IMR-90 (cell line): ENCODE measurements at regions not wholly inside any gene's neighbourhood (a gene's known extent, or its start where the extent isn't known, plus 50 kb on each side); places are given as distances from the start of the nearest gene placed in this dataset.

ENCODE experiments used
- ATAC-seq: fragments of 200-7000 bp; cut with Tn5 transposase; 2 replicates; pipeline ENCODE4 v1.9.1; 2020; ENCODE audit warnings: low read depth, mild to moderate bottlenecking, moderate library complexity
- BruUV-seq: library from RNA; stranded (reverse); fragments of 400-500 nt; replicated peaks from 2 replicates; lab custom pipeline; 2021; lab: Mats Ljungman, UMichigan
- CTCF ChIA-PET: fragments of 300-600 bp; formaldehyde crosslinking; extraction: SDS; loops from one replicate; lab custom pipeline; 2021; ENCODE audit warnings: antibody characterized with exemption; lab: Yijun Ruan, JAX
- POLR2A ChIA-PET: fragments of 300-600 bp; sonication (Branson Sonifier 250); formaldehyde crosslinking; loops from one replicate; lab custom pipeline; 2022; ENCODE audit warnings: antibody characterized with exemption; ENCODE audit not compliant: unreplicated experiment; lab: Charles Lee
- DNase-seq: peaks from one replicate; pipeline ENCODE4 v3.0.0; 2013
- H2AFZ ChIP-seq: replicated peaks from 2 replicates; pipeline ENCODE3; 2013; ENCODE audit warnings: low read length, mild to moderate bottlenecking; ENCODE audit not compliant: poor library complexity
- H2AK5ac ChIP-seq: 2 replicates; pipeline ENCODE4 v1.6.1; 2013; ENCODE audit warnings: low read depth, low read length, inconsistent platforms
- H2AK9ac ChIP-seq: replicated peaks from 2 replicates; pipeline ENCODE3; 2013; ENCODE audit warnings: mild to moderate bottlenecking, low read depth, low read length, moderate library complexity; ENCODE audit not compliant: poor library complexity
- H2BK120ac ChIP-seq: 2 replicates; pipeline ENCODE4 v1.6.1; 2013; ENCODE audit warnings: low read depth, low read length, inconsistent platforms
- H2BK15ac ChIP-seq: 3 replicates; pipeline ENCODE4 v1.6.1; 2013; ENCODE audit warnings: low read depth, low read length, inconsistent platforms
- H2BK20ac ChIP-seq: 2 replicates; pipeline ENCODE4 v1.6.1; 2013; ENCODE audit warnings: low read depth, mild to moderate bottlenecking, inconsistent platforms, low read length, moderate library complexity
- H2BK5ac ChIP-seq: 2 replicates; pipeline ENCODE4 v1.6.1; 2013; ENCODE audit warnings: mild to moderate bottlenecking, low read depth, low read length, inconsistent platforms; ENCODE audit not compliant: poor library complexity, severe bottlenecking
- H3K14ac ChIP-seq: replicated peaks from 2 replicates; pipeline ENCODE4 v1.6.1; 2013; ENCODE audit warnings: low read depth, low read length, inconsistent platforms
- H3K18ac ChIP-seq: 2 replicates; pipeline ENCODE4 v1.6.1; 2013; ENCODE audit warnings: low read depth, low read length, control low read depth
- H3K23ac ChIP-seq: 2 replicates; pipeline ENCODE4 v1.6.1; 2013; ENCODE audit warnings: low read depth, low read length, inconsistent platforms
- H3K27ac ChIP-seq: 2 replicates; pipeline ENCODE4 v1.5.1; 2013; ENCODE audit warnings: mild to moderate bottlenecking, control low read depth, low read length; ENCODE audit not compliant: insufficient read depth
- H3K27me3 ChIP-seq: 2 replicates; pipeline ENCODE4 v1.6.1; 2013; ENCODE audit warnings: low read length; ENCODE audit not compliant: control insufficient read depth, insufficient read depth
- H3K36me3 ChIP-seq: 2 replicates; pipeline ENCODE4 v1.6.1; 2013; ENCODE audit warnings: low read length, mixed read lengths; ENCODE audit not compliant: control insufficient read depth, insufficient read depth
- H3K4ac ChIP-seq: 2 replicates; pipeline ENCODE4 v1.6.1; 2013; ENCODE audit warnings: low read depth, low read length, inconsistent platforms
- H3K4me1 ChIP-seq: 2 replicates; pipeline ENCODE4 v1.6.1; 2013; ENCODE audit warnings: low read length, mixed read lengths; ENCODE audit not compliant: control insufficient read depth, insufficient read depth
- H3K4me2 ChIP-seq: 2 replicates; pipeline ENCODE4 v1.6.1; 2013; ENCODE audit warnings: low read depth, mild to moderate bottlenecking, control low read depth, low read length, moderate library complexity
- H3K4me3 ChIP-seq: 2 replicates; pipeline ENCODE4 v1.5.1; 2013; ENCODE audit warnings: low read depth, mild to moderate bottlenecking, control low read depth, low read length, moderate library complexity; ENCODE audit not compliant: insufficient read depth
- H3K56ac ChIP-seq: 2 replicates; pipeline ENCODE4 v1.6.1; 2013; ENCODE audit warnings: low read length, inconsistent platforms; ENCODE audit not compliant: insufficient read depth; ENCODE audit errors: extremely low read depth
- H3K79me1 ChIP-seq, 2 experiments: 2 replicates each; pipeline ENCODE4 v1.6.1; 2013; ENCODE audit warnings: low read length in 2 of 2, inconsistent platforms in 1 of 2, low read depth in 1 of 2
- H3K9ac ChIP-seq: 2 replicates; pipeline ENCODE4 v1.6.1; 2013; ENCODE audit warnings: low read depth, low read length, control low read depth
- H3K9me1 ChIP-seq: 2 replicates; pipeline ENCODE4 v1.6.1; 2013; ENCODE audit warnings: low read length, inconsistent platforms; ENCODE audit not compliant: insufficient read depth
- H3K9me3 ChIP-seq: 2 replicates; pipeline ENCODE4 v1.6.1; 2013; ENCODE audit warnings: low read length; ENCODE audit not compliant: control insufficient read depth, insufficient read depth
- H4K20me1 ChIP-seq: 2 replicates; pipeline ENCODE4 v1.6.1; 2013; ENCODE audit warnings: low read length, inconsistent platforms; ENCODE audit not compliant: insufficient read depth
- H4K5ac ChIP-seq: 2 replicates; pipeline ENCODE4 v1.6.1; 2013; ENCODE audit warnings: mild to moderate bottlenecking, low read depth, low read length, control low read depth
- H4K8ac ChIP-seq, 2 experiments: 2 replicates each; pipeline ENCODE4 v1.6.1; 2013; ENCODE audit warnings: low read depth in 2 of 2, low read length in 2 of 2, control low read depth in 1 of 2, inconsistent platforms in 1 of 2
- H4K91ac ChIP-seq: 2 replicates; pipeline ENCODE4 v1.6.1; 2013; ENCODE audit warnings: low read depth, low read length, inconsistent platforms; ENCODE audit not compliant: insufficient read depth
- BHLHE40 ChIP-seq: fragments of 150-350 bp; IDR thresholded peaks from 2 replicates; pipeline ENCODE4 v1.6.1; 2016; ENCODE audit warnings: mild to moderate bottlenecking, low read depth, low read length
- CEBPB ChIP-seq: IDR thresholded peaks from 2 replicates; pipeline ENCODE4 v1.6.1; 2012; ENCODE audit warnings: low read depth, low read length, improper control_type of control experiment
- CHD1 ChIP-seq: IDR thresholded peaks from 2 replicates; pipeline ENCODE4 v1.6.1; 2012; ENCODE audit warnings: low read depth, low read length, improper control_type of control experiment
- CTCF ChIP-seq: conservative IDR thresholded peaks from 2 replicates; pipeline ENCODE4 v1.5.1; 2012; ENCODE audit warnings: mild to moderate bottlenecking, low read depth, low read length, improper control_type of control experiment
- ELK1 ChIP-seq: fragments of 150-350 bp; IDR thresholded peaks from 2 replicates; pipeline ENCODE4 v1.6.1; 2016; ENCODE audit warnings: low read depth, mild to moderate bottlenecking, low read length, moderate library complexity, borderline replicate concordance
- FOS ChIP-seq: fragments of 150-350 bp; IDR thresholded peaks from 2 replicates; pipeline ENCODE4 v1.6.1; 2016; ENCODE audit warnings: low read depth, low read length
- MAFK ChIP-seq: IDR thresholded peaks from 2 replicates; pipeline ENCODE4 v1.6.1; 2012; ENCODE audit warnings: low read depth, low read length, improper control_type of control experiment
- MAZ ChIP-seq: IDR thresholded peaks from 2 replicates; pipeline ENCODE4 v1.6.1; 2012; ENCODE audit warnings: low read depth, mild to moderate bottlenecking, low read length, improper control_type of control experiment, moderate library complexity, borderline replicate concordance
- MXI1 ChIP-seq: IDR thresholded peaks from 2 replicates; pipeline ENCODE4 v1.6.1; 2012; ENCODE audit warnings: low read depth, mild to moderate bottlenecking, low read length, moderate library complexity, borderline replicate concordance
- NFE2L2 ChIP-seq: fragments of 150-350 bp; IDR thresholded peaks from 2 replicates; pipeline ENCODE4 v1.6.1; 2016; ENCODE audit warnings: low read depth, mild to moderate bottlenecking, low read length
- POLR2A ChIP-seq: IDR thresholded peaks from 2 replicates; pipeline ENCODE4 v1.6.1; 2012; ENCODE audit warnings: mild to moderate bottlenecking, low read depth, low read length
- RAD21 ChIP-seq: IDR thresholded peaks from 2 replicates; pipeline ENCODE4 v1.6.1; 2012; ENCODE audit warnings: low read length, improper control_type of control experiment
- RCOR1 ChIP-seq: IDR thresholded peaks from 2 replicates; pipeline ENCODE4 v1.6.1; 2012; ENCODE audit warnings: mild to moderate bottlenecking, low read length, improper control_type of control experiment; ENCODE audit not compliant: insufficient replicate concordance
- RFX5 ChIP-seq: IDR thresholded peaks from 2 replicates; pipeline ENCODE4 v1.8.0; 2012; ENCODE audit warnings: low read depth, mild to moderate bottlenecking, low read length, moderate library complexity
- SMC3 ChIP-seq: fragments of 150-350 bp; IDR thresholded peaks from 2 replicates; pipeline ENCODE4 v1.6.1; 2016; ENCODE audit warnings: low read depth, mild to moderate bottlenecking, antibody characterized with exemption, low read length, moderate library complexity
- USF2 ChIP-seq: fragments of 150-350 bp; IDR thresholded peaks from 2 replicates; pipeline ENCODE4 v1.6.1; 2017; ENCODE audit warnings: mild to moderate bottlenecking, antibody characterized with exemption, low read length, low read depth
- WGBS, 2 experiments: methylation state at CpG; one replicate each; pipeline versions ENCODE4 v1.1.5 to v1.1.7; 2013; ENCODE audit warnings: missing lambda C conversion rate in 2 of 2; ENCODE audit not compliant: insufficient read length in 1 of 2; ENCODE audit errors: extremely low coverage in 2 of 2; 5-methylcytosine and 5-hydroxymethylcytosine counted together
- dilution Hi-C: fragments of 300-500 bp; cut with HindIII; formaldehyde crosslinking; loops from one replicate; pipeline ENCODE4 v1.14.3; 2018; ENCODE audit warnings: low sequenced_read_pairs; ENCODE audit not compliant: unreplicated experiment
- in situ Hi-C: fragments of 300-500 bp; cut with MboI; formaldehyde crosslinking; loops from 3 replicates; pipeline ENCODE4 v1.14.3; 2019; ENCODE audit warnings: low sequenced_read_pairs, inconsistent platforms, mixed read lengths
- intact Hi-C: fragments of 100-400 bp; cut with micrococcal nuclease; formaldehyde crosslinking; loops from 2 replicates; pipeline ENCODE4 v1.10.0; 2022

- dilution Hi-C loops (no loop called here), intact Hi-C loops (no loop called here), in situ Hi-C loops (no loop called here)
- H2BK15ac ChIP-seq = no peak overlapping the region
- no peaks in the 10 kb centered on the region for H3K4me1 ChIP-seq
- no peak overlapping the region for H2AK9ac ChIP-seq
- no peak for DNase-seq
- peaks cover 22% of the 10 kb centered on the region for H3K27me3 ChIP-seq
- H2BK120ac ChIP-seq = no peak overlapping the region
- H3K79me1 ChIP-seq = no peaks in the 10 kb centered on the region
- H3K9me1 ChIP-seq = no peaks in the 10 kb centered on the region; the same call in 1 of the 2 replicates
- no TSS peak for BruUV-seq
- no peak for ATAC-seq
- H3K36me3 ChIP-seq = no peaks in the 10 kb centered on the region
- H3K9me3 ChIP-seq = peaks cover 7% of the 10 kb centered on the region
- H3K56ac ChIP-seq = no peak overlapping the region
- no peak overlapping the region for H2AK5ac ChIP-seq
- H4K8ac ChIP-seq = no peak overlapping the region
- H4K20me1 ChIP-seq = no peaks in the 10 kb centered on the region
- no peak overlapping the region for H3K4me2 ChIP-seq
- no peak overlapping the region for H3K4ac ChIP-seq
- no peak overlapping the region for H2BK5ac ChIP-seq
- no peak overlapping the region for H4K5ac ChIP-seq
- TF ChIP-seq CHD1 (no peak), SMC3 (no peak), CEBPB (no peak), ELK1 (no peak), CTCF (no peak), MAZ (no peak), POLR2A (no peak), FOS (no peak), MAFK (no peak), NFE2L2 (no peak), MXI1 (no peak), USF2 (no peak), BHLHE40 (no peak), RCOR1 (no peak), RFX5 (no peak), RAD21 (no peak)
- no peak overlapping the region for H3K14ac ChIP-seq
- no peak overlapping the region for H3K23ac ChIP-seq
- WGBS, 2 experiments = no CpG with 5 or more reads among the region's 3 CpGs
- no peak overlapping the region for H2BK20ac ChIP-seq
- CTCF ChIA-PET = no interaction called here
- no peak overlapping the region for H3K9ac ChIP-seq
- POLR2A ChIA-PET = no interaction called here
- no peak overlapping the region for H2AFZ ChIP-seq
- H3K4me3 ChIP-seq = no peak overlapping the region
- no peak overlapping the region for H3K27ac ChIP-seq
- no peak overlapping the region for H4K91ac ChIP-seq
- H3K18ac ChIP-seq = no peak overlapping the region
These were observed 64.6 kb downstream of the INHBB start for GRCh38 chr2:120410487-120410886.
